ENCODE measurements at regions not wholly inside any gene's neighbourhood (a gene's known extent, or its start where the extent isn't known, plus 50 kb on each side); places are given as distances from the start of the nearest gene placed in this dataset.

- DNase-seq = no peak
Observed at GRCh38 chr15:69505956-69506556, 53.4 kb downstream of the RPLP1 start.

- DNase-seq = no peak
Observed at GRCh38 chr15:69508659-69509058, 56.0 kb downstream of the RPLP1 start.

GRCh38 chr15:69509131-69509530, 56.5 kb downstream of the RPLP1 start:
- DNase-seq = no peak

- DNase-seq = no peak
Observed at GRCh38 chr15:69510556-69510955, 57.9 kb downstream of the RPLP1 start.

- no peak for DNase-seq
Observed at GRCh38 chr15:69511015-69511414, 58.4 kb downstream of the RPLP1 start.

- DNase-seq = no peak
Observed at GRCh38 chr15:69511716-69512340, 59.2 kb downstream of the RPLP1 start.

- DNase-seq = no peak
Observed at GRCh38 chr15:69513450-69513960, 60.9 kb downstream of the RPLP1 start.

- DNase-seq = no peak
Observed at GRCh38 chr15:69513986-69514385, 61.4 kb downstream of the RPLP1 start.

- no peak for DNase-seq
Observed at GRCh38 chr15:69515508-69515907, 62.9 kb downstream of the RPLP1 start.

- DNase-seq = no peak
Observed at GRCh38 chr15:69515926-69516325, 63.3 kb downstream of the RPLP1 start.

- DNase-seq = no peak
Observed at GRCh38 chr15:69517052-69517451, 64.4 kb downstream of the RPLP1 start.

GRCh38 chr15:69518806-69519205, 66.2 kb downstream of the RPLP1 start:
- DNase-seq = no peak

GRCh38 chr15:69520067-69520466, 67.4 kb downstream of the RPLP1 start:
- DNase-seq = no peak

GRCh38 chr15:69522361-69522760, 69.7 kb downstream of the RPLP1 start:
- DNase-seq = no peak

GRCh38 chr15:69523010-69524001, 70.7 kb downstream of the RPLP1 start:
- DNase-seq = peak; percentile 71

GRCh38 chr15:69524296-69524695, 71.7 kb downstream of the RPLP1 start:
- DNase-seq = no peak

- DNase-seq = no peak
Observed at GRCh38 chr15:69524814-69525213, 72.2 kb downstream of the RPLP1 start.

GRCh38 chr15:69525543-69525942, 72.9 kb downstream of the RPLP1 start:
- DNase-seq = no peak

GRCh38 chr15:69526081-69527061, 73.8 kb downstream of the RPLP1 start:
- DNase-seq = no peak

GRCh38 chr15:69529141-69529540, 76.5 kb downstream of the RPLP1 start:
- DNase-seq = no peak

- no peak for DNase-seq
Observed at GRCh38 chr15:69529961-69530633, 77.5 kb downstream of the RPLP1 start.
